ENCODE measurements at regions not wholly inside any gene's neighbourhood (a gene's known extent, or its start where the extent isn't known, plus 50 kb on each side); places are given as distances from the start of the nearest gene placed in this dataset.

DNA sequence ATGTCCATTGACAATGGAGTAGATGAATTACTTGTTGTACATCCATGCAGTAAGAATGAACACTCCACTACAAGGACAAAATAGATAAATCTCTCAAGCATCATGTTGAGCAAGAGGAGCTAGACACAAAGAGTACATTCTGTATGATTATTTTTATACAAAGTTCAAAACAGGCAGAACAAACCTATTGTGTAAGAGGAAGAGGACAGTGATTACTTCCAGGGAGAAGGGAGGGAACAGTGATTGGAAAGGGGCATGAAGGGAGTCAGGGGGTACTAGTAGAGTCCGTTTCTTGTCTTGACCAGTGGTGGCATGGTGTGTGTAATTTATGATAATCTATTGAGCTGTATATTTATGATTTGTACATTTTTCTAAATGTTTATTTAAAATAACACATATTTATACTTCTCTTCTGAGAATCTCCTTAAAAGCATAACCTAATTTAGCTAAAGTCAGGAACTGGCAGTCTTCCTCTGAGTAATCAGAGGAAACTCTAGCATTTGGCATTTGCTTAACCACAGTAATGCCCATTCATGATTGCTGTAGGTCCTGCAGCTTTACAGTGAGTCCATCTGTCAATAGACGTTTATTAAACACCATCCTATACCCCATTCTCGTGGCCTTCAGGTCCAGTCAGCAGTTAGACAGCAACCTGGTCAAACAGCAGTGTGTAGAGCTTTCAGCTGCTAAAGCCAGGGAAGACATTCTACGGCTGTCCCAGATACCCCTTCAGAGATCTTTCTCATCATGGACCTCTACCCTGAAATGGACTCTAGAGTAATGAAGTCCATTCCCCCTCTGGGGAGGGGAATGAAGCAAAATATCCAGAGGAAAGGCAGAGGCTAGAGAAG is 114.1 kb upstream of the GALNT2 start:
- ChIA-PET CTCF (interaction anchor here (0.8 kb wide), 2 partner anchors 54 to 169 kb away, joined by 3 read pairs; no protein-coding TSS in a partner anchor), POLR2A (ENCODE audit: low non-redundant PET) (no interaction called here)
- TF ChIP-seq, protein P1, sequence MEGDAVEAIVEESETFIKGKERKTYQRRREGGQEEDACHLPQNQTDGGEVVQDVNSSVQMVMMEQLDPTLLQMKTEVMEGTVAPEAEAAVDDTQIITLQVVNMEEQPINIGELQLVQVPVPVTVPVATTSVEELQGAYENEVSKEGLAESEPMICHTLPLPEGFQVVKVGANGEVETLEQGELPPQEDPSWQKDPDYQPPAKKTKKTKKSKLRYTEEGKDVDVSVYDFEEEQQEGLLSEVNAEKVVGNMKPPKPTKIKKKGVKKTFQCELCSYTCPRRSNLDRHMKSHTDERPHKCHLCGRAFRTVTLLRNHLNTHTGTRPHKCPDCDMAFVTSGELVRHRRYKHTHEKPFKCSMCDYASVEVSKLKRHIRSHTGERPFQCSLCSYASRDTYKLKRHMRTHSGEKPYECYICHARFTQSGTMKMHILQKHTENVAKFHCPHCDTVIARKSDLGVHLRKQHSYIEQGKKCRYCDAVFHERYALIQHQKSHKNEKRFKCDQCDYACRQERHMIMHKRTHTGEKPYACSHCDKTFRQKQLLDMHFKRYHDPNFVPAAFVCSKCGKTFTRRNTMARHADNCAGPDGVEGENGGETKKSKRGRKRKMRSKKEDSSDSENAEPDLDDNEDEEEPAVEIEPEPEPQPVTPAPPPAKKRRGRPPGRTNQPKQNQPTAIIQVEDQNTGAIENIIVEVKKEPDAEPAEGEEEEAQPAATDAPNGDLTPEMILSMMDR (conservative IDR thresholded peaks at IDR 0.05; ENCODE audit: low read depth), result no peak
- H3K27ac ChIP-seq, result no peak overlapping the region
- no peak for DNase-seq (ENCODE audit: low spot score)

DNA sequence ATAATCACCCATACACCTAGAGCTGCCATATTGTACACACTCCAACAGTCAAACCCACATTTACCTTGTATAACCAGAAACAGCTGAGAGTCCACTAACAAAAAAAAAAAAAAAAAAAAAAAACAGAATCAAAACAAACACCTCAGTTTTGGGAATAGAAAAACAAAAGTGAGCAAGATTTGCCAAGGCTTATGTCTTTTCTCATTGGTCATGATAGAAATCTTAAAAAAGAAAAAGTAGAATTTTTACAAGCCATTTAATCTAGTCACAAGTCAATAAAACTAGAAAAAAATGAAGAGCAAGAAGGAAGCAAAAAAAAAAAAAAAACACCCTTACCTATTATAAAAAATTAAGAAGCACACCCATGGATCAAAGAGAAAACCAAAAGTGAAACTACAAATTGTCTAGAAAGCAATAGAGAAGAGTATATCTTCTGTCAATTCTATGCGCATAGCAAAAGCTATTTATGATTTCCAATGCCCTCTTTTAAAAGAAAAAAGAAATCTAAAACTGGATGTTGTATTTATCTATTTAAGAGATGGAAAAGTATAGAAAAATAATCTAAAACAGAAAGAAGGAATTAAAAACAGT is 113.2 kb upstream of the GALNT2 start:
- CTCF ChIA-PET, result no interaction called here
- POLR2A ChIA-PET (ENCODE audit: low non-redundant PET), result no interaction called here
- TF ChIP-seq, protein P1 (conservative IDR thresholded peaks at IDR 0.05; ENCODE audit: low read depth), result no peak
- DNase-seq (ENCODE audit: low spot score), result no peak
- no peak overlapping the region for H3K27ac ChIP-seq

GRCh38 chr1:229964281-229964680 is 102.8 kb upstream of the GALNT2 start:
- POLR2A ChIA-PET (ENCODE audit: low non-redundant PET), result no interaction called here

GRCh38 chr1:229970714-229971113 is 96.3 kb upstream of the GALNT2 start:
- TF ChIP-seq, protein P1 (conservative IDR thresholded peaks at IDR 0.05; ENCODE audit: low read depth), result no peak
- ChIA-PET POLR2A (ENCODE audit: low non-redundant PET) (no interaction called here), CTCF (no interaction called here)
- H3K27ac ChIP-seq, result no peak overlapping the region
- DNase-seq (ENCODE audit: low spot score), result no peak

More at GRCh38 chr1:229964281-229964680, 102.8 kb upstream of the GALNT2 start:
- no peak for DNase-seq (ENCODE audit: low spot score)
- TF ChIP-seq, protein P1 (conservative IDR thresholded peaks at IDR 0.05; ENCODE audit: low read depth), result no peak
- CTCF ChIA-PET, result no interaction called here
- no peak overlapping the region for H3K27ac ChIP-seq

DNA sequence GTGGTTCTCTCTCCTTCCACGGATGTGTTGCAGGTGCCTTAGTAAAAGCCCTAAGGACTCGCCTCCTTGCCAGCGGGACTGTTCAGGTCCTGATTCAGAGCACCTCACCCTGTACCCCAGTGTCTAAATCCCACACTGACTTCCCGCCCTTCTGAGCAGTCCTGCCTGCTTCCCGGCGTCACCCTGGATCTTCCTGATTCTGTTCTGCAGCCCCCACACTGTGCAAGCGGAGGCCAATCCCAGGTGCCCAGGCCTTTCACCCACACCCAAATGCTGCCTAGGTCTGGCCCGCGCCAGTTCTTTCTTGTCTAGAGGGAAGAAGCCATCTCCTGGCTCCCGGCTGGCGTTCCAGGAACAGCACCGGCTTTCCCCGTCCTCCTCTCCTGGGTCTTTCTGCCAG is 95.9 kb upstream of the GALNT2 start:
- H3K27ac ChIP-seq, result no peak overlapping the region
- TF ChIP-seq, protein P1 (conservative IDR thresholded peaks at IDR 0.05; ENCODE audit: low read depth), result no peak
- ChIA-PET CTCF (no interaction called here), POLR2A (ENCODE audit: low non-redundant PET) (no interaction called here)
- no peak for DNase-seq (ENCODE audit: low spot score)

- ChIA-PET POLR2A (ENCODE audit: low non-redundant PET) (no interaction called here), CTCF (no interaction called here)
- no peak for DNase-seq (ENCODE audit: low spot score)
- no peak overlapping the region for H3K27ac ChIP-seq
- TF ChIP-seq, protein P1 (conservative IDR thresholded peaks at IDR 0.05; ENCODE audit: low read depth), result no peak
These were observed 94.3 kb upstream of the GALNT2 start for GRCh38 chr1:229972600-229973296.
